DMS79 treated with DMSO at 0.1 percent for 48 hours (cell line): ENCODE measurements at regions not wholly inside any gene's neighbourhood (a gene's known extent, or its start where the extent isn't known, plus 50 kb on each side); places are given as distances from the start of the nearest gene placed in this dataset.
"Not testable (repeated sequence)": the region's sequence is repeated elsewhere in the genome, so short reads cannot be mapped to it uniquely, and the experiment has no call there.

ENCODE experiments used
- DNase-seq: peaks from one replicate; lab custom pipeline; 2025; lab: John Stamatoyannopoulos, UW

DNA sequence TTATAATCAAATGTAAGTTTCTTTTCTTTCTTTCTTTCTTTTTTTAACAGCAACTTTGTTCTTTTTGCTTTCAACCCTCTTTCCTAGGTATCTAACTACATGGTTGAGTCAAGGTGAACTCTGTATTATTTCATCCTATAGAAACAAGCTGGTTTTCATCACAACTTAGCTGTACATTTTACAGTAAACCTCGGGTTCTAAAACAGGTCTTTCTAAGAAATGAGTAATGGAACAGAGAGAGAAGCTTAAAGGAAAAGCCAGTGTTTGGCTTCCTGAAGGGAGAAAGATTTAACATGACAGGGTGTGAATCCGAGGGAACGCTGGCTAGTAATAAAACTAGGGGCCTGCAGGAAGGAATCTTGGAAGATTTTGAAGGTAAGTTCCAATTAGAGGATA, 143.4 kb upstream of the ITGB1 start:
- no peak for DNase-seq

- no peak for DNase-seq
Observed at GRCh38 chr10:33100781-33101391, 142.9 kb upstream of the ITGB1 start.

GRCh38 chr10:33099748-33100147, 141.7 kb upstream of the ITGB1 start:
- no peak for DNase-seq

DNA sequence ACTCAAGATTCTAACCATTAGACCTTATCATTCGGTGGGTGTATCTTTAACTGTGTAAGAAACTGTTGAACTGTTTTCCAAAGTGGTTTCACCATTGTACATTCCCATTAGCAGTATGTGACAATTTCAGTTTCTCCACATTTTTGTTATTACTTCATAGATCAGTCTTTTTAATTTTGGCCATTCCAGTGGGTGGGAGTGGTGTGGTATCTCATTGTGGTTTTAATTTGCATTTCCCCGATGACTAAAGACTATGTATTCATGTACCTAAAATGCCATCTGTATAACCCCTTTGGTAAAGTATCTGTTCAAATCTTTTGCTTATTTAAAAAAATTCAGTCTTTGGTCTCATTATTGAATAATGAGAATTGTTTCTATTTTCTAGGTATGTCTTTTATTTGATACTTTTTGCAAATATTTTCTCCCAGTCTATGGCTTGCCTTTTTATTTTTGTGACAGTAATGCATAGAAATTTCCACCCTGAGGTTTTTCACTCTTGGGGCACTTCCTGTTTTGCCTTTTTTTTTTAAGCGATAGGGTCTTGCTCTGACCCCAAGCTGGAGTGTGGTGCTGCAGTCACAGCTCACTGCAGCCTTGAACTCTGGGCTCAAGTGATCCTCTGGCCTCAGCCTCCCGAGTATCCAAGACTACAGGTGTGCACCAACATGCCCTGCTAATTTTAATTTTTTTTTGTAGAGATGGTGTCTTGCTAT, 141.1 kb upstream of the ITGB1 start:
- no peak for DNase-seq

GRCh38 chr10:33095867-33096815, 138.1 kb upstream of the ITGB1 start:
- no peak for DNase-seq

DNA sequence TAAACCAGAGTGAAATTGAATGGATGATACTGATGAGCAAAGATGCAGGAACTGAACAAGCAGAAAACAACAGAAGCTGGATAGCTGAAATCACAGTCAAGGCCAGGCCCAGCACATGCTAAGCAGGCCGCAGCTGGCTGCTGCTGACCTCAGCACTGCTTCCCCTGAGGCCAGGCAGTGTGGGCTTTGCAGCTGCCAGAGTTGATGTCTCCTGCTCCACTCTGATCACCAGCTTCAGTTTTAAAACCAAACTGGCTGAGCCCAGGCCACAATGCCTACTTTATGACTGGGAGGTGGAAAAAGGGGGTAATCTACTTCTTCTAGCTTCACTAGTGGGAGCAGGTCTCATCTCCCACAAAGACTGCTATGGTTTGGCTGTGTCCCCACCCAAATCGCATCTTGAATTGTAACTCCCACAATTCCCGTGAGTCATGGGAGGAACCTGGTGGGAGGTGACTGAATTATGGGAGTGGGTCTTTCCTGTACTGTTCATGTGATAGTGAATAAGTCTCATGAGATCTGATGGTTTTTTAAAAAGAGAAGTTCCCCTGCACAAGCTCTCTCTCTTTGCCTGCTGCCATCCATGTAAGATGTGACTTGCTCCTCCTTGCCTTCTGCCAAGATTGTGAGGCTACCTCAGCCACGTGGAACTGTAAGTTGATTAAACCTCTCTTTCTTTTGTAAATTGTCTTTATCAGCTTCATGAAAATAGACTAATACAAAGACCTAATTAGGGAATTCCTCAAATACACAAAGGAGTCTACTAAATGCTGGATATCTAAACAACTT, 136.4 kb upstream of the ITGB1 start:
- DNase-seq, result no peak

DNA sequence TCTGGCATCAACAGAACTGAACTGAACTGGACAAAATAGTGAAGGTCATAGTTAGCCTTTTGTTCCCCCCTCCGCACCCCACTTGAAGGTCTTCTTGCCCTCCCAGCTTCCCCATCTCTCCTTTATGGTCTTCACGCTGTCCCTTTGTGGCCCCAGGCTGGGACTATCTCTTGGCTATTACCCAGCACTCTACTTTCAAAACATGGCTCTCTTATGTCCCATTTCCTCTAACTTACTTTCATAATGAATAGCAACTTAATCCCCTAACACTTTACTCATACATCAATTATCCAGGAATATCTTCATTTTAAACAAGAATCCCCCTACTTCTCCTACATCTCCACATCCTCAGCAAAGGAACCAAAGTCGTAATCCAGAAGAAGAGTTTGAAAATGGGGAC, 135.3 kb upstream of the ITGB1 start:
- DNase-seq, result no peak

- no peak for DNase-seq
Observed at GRCh38 chr10:33092596-33092995, 134.6 kb upstream of the ITGB1 start.

- no peak for DNase-seq
Observed at GRCh38 chr10:33091201-33091600, 133.2 kb upstream of the ITGB1 start.

DNA sequence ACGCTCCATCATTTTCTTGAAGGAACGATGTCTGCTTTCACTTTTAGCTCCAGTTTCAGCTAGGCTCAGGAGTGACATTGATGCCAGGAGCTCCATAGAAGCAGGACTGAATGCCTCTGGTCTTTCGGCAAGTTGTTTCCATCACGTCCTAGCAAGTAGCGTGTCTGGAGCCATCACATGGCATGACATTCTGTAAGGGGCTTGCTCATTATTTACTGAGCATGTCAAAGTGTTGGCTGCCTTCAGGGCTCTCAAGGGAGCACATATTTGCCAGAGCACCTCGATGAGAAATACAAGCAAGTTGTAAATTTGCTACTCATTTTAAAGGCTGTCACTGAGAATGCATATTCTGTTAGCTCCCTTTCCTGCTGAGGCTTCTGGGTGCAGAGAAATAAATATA, 131.0 kb upstream of the ITGB1 start:
- DNase-seq, result no peak

GRCh38 chr10:33087922-33088321, 129.9 kb upstream of the ITGB1 start:
- DNase-seq, result no peak

- no peak for DNase-seq
Observed at GRCh38 chr10:33087152-33087551, 129.1 kb upstream of the ITGB1 start.

GRCh38 chr10:33086100-33086499, 128.1 kb upstream of the ITGB1 start:
- no peak for DNase-seq

DNA sequence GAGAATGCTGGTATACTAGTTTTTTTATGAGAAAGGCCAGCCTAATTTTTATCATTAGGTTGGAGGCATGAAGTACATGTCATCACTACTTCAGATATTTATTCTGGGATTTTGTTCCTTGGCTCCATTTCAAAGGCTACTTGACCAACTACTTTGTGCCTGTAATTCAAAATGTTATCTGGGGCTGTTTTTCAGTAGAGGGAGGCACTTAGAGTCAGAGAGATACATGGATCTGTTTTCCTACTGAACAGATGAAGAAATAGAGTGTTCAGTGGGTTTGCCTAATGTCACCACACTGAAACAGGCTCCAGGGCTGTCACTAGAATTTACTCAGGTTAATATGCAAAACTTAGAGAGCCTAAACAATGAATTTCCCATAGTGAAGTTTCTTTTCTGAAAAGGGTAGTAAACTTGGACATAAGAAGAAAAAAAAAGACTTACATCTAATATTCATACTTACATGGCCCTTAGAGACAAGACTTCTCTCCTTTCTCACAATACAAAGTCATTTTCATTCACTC, 127.3 kb upstream of the ITGB1 start:
- DNase-seq, result no peak

DNA sequence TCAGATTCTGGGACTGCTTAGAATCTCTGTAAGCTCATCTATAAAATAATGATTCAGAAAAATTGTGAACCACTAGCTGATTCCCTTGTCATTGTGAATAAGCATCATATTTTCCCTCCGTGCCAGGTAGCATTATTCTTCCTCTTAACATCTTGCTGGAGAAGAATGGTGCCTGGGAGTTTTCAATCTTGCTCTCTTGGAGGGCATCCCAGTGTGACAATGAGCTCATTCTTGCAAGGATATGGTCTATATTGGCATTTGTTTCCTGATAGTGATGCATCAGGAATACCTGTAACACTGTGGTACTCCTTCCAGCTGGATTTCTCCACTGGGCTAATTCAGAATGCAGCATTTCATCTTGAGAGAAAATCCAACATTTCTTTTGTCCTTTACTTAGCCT, 126.4 kb upstream of the ITGB1 start:
- no peak for DNase-seq

DNA sequence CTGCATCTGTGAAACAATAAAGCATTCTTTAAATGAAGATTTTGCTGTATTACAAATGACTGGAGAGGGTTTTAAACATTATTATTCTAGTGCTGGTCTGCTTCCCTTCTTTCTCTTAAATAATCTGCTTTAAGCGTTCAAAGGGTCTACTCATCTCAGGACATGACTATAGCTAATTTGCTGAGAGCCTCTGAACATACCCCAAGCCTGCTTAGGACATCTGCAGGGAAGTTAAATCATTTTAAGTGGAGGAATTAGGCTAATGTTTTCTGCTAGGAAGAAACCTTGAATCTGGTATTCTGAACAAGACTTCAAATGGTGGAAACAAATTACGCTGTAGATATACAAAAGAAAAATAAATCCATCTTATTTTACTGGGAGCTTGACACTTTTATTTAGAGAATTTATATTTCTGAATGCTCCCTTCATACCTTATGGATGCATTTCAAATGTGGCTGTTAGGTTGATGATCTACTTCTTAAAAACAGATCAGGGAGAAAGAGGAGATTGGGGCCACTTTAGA, 124.4 kb upstream of the ITGB1 start:
- no peak for DNase-seq

GRCh38 chr10:33080467-33080866, 122.4 kb upstream of the ITGB1 start:
- not testable (repeated sequence) for DNase-seq

DNA sequence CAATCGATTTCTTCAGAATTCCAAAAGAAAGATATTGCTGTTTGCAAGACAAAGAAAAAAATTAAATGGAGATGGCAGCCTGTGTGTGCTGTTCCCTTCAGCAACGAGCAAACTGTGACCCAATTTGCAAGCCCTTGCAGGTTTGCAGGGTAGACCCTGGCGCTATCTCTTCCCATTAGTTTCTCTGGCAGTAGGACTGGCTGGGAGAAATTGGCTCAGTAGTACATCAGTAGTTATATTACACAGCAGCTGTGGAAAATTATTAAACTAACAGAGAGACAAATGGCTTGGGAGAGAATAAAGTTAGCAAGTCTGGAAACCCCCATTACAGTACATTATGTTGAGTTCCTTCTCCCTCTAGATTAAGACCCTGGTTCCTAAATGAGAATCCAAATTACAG, 116.4 kb upstream of the ITGB1 start:
- no peak for DNase-seq

DNA sequence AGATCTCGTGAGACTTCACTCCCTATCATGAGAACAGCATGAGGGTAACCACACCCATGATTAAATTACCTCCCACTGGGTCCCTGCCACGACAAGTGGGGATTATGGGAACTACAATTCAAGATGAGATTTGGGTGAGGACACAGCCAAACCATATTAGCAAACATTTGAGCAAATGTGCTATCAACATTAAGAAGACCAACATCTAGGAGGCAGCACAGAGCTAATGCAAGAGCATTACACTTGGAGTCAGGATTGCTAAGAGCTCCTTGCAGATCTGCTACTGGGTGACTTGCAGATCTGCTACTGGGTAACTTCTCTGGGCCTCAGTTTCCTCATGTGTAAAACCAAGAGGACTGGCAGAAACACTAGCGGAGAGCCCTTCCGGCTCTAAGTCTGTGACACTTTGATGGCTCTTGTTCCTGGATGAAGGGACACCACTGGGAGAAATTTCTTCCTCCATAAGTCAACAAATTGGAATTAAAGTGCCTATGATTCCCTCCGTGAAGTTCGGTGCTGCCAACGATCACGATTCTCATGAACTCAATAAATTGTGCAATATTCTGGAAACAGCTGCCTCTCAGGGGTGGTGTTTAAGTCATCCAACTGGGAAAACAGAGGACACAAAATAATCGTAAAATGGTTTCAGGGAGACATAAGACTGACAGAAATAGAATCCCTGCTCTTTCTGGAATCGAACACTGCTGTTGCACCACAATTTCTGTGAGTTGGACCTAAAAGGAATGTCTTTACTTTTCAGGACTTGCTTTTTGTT, 115.8 kb upstream of the ITGB1 start:
- no peak for DNase-seq

GRCh38 chr10:33071857-33072256, 113.8 kb upstream of the ITGB1 start:
- DNase-seq, result no peak

GRCh38 chr10:33070101-33070500, 112.1 kb upstream of the ITGB1 start:
- DNase-seq, result no peak
